ENCODE measurements at regions not wholly inside any gene's neighbourhood (a gene's known extent, or its start where the extent isn't known, plus 50 kb on each side); places are given as distances from the start of the nearest gene placed in this dataset.

GRCh38 chr7:17015598-17016031 lies 133.8 kb upstream of the AGR3 start:
- WGBS, 3 donors = 4 to 8% (median 5%) methylated on average over 4 of the region's 4 CpGs
- no peak for DNase-seq
- Histone ChIP-seq H3K27ac (no peak overlapping the region), H3K27me3 (no peaks in the 10 kb centered on the region), H3K9me3 (no peaks in the 10 kb centered on the region), H3K4me3 (no peak overlapping the region), H3K36me3 (no peaks in the 10 kb centered on the region), H3K4me1 (ENCODE audit: insufficient read depth) (no peaks in the 10 kb centered on the region)
- TF ChIP-seq, protein P1, sequence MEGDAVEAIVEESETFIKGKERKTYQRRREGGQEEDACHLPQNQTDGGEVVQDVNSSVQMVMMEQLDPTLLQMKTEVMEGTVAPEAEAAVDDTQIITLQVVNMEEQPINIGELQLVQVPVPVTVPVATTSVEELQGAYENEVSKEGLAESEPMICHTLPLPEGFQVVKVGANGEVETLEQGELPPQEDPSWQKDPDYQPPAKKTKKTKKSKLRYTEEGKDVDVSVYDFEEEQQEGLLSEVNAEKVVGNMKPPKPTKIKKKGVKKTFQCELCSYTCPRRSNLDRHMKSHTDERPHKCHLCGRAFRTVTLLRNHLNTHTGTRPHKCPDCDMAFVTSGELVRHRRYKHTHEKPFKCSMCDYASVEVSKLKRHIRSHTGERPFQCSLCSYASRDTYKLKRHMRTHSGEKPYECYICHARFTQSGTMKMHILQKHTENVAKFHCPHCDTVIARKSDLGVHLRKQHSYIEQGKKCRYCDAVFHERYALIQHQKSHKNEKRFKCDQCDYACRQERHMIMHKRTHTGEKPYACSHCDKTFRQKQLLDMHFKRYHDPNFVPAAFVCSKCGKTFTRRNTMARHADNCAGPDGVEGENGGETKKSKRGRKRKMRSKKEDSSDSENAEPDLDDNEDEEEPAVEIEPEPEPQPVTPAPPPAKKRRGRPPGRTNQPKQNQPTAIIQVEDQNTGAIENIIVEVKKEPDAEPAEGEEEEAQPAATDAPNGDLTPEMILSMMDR (IDR thresholded peaks at IDR 0.05) = no peak
- intact Hi-C loops (cut with DNase I) = no loop called here

GRCh38 chr7:17016402-17017010 lies 134.7 kb upstream of the AGR3 start:
- Histone ChIP-seq H3K9me3 (no peaks in the 10 kb centered on the region), H3K36me3 (no peaks in the 10 kb centered on the region), H3K4me1 (ENCODE audit: insufficient read depth) (no peaks in the 10 kb centered on the region), H3K27ac (no peak overlapping the region), H3K27me3 (no peaks in the 10 kb centered on the region), H3K4me3 (no peak overlapping the region)
- no peak for DNase-seq
- intact Hi-C loops (cut with DNase I) = no loop called here
- TF ChIP-seq, protein P1 (IDR thresholded peaks at IDR 0.05) = no peak
- TF ChIP-seq POLR2A (IDR thresholded peaks at IDR 0.05) = no peak
- no peak for TF ChIP-seq EP300 (IDR thresholded peaks at IDR 0.05)
- WGBS, 3 donors = 72 to 88% (median 86%) methylated on average over 2 of the region's 2 CpGs

- Histone ChIP-seq H3K4me3 (no peak overlapping the region), H3K4me1 (ENCODE audit: insufficient read depth) (no peaks in the 10 kb centered on the region), H3K27me3 (no peaks in the 10 kb centered on the region), H3K27ac (no peak overlapping the region), H3K36me3 (no peaks in the 10 kb centered on the region), H3K9me3 (no peaks in the 10 kb centered on the region)
- 65 to 71% (median 69%) methylated on average over 2 of the region's 2 CpGs for WGBS, 3 donors
- DNase-seq = no peak
- TF ChIP-seq POLR2A (IDR thresholded peaks at IDR 0.05) (no peak), EP300 (IDR thresholded peaks at IDR 0.05) (no peak)
- TF ChIP-seq, protein P1 (IDR thresholded peaks at IDR 0.05) = no peak
- intact Hi-C loops (cut with DNase I) = no loop called here
These were observed 137.3 kb upstream of the AGR3 start for GRCh38 chr7:17019106-17019505.

DNA sequence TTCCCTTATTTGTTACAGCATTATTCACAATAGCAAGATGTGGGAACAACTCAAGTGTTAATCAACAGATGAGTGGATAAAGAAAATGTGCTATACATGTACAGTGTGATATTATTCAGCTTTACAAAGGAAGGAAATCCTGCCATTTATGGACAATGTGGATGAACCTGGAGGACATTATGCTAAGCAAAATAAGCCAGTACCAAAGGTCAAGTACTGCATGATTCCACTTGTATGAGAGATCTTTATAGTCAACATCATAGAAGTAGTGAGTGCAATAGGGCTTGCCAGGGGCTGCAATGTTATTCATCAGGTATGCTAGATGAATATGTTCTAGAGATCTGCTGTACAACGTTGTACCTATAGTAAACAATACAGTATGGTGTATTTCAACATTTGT lies 138.5 kb upstream of the AGR3 start:
- 57 to 91% (median 72%) methylated on average over 1 of the region's 1 CpG for WGBS, 3 donors
- DNase-seq = no peak
- H3K36me3 ChIP-seq = no peaks in the 10 kb centered on the region
- intact Hi-C loops (cut with DNase I) = no loop called here
- TF ChIP-seq EP300 (IDR thresholded peaks at IDR 0.05) (no peak), POLR2A (IDR thresholded peaks at IDR 0.05) (no peak)
- TF ChIP-seq, protein P1 (IDR thresholded peaks at IDR 0.05) = no peak
- H3K9me3 ChIP-seq = no peaks in the 10 kb centered on the region
- H3K27me3 ChIP-seq = no peaks in the 10 kb centered on the region
- H3K4me3 ChIP-seq = no peak overlapping the region
- H3K4me1 ChIP-seq (ENCODE audit: insufficient read depth) = no peaks in the 10 kb centered on the region
- H3K27ac ChIP-seq = no peak overlapping the region
